Liver (tissue), 3 donors: ENCODE measurements at regions not wholly inside any gene's neighbourhood (a gene's known extent, or its start where the extent isn't known, plus 50 kb on each side); places are given as distances from the start of the nearest gene placed in this dataset.

Experiments
- EGR1 ChIP-seq, 2 donors: IDR thresholded peaks; 2 replicates each; pipeline ENCODE4 v1.6.1; 2016 to 2018; ENCODE audit warnings: antibody characterized with exemption in 2 of 2, low read depth in 2 of 2
- RAD21 ChIP-seq, 2 donors: IDR thresholded peaks; 2 replicates each; pipeline ENCODE4 v1.6.1; 2016; ENCODE audit warnings: antibody characterized with exemption in 2 of 2, mild to moderate bottlenecking in 2 of 2
- TAF1 ChIP-seq: conservative IDR thresholded peaks from 2 replicates; pipeline ENCODE4 v1.6.1; 2016; ENCODE audit warnings: antibody characterized with exemption, mild to moderate bottlenecking
- YY1 ChIP-seq: IDR thresholded peaks from 2 replicates; pipeline ENCODE4 v1.6.1; 2016; ENCODE audit warnings: antibody characterized with exemption, mild to moderate bottlenecking
- TF ChIP-seq, protein P1 (sequence below): fragments of 150-350 bp; IDR thresholded peaks from 2 replicates; pipeline ENCODE4 v1.5.1; 2017; ENCODE audit warnings: improper control_type of control experiment, low read depth, low read length; ENCODE audit not compliant: missing input control
- TF ChIP-seq, protein P2 (sequence below): IDR thresholded peaks from 2 replicates; pipeline ENCODE4 v1.6.1; 2016; ENCODE audit warnings: antibody characterized with exemption
- TF ChIP-seq, protein P3 (sequence below): IDR thresholded peaks from 2 replicates; pipeline ENCODE4 v1.6.1; 2016; ENCODE audit warnings: antibody characterized with exemption
- TF ChIP-seq, protein P4 (sequence below): IDR thresholded peaks from 2 replicates; pipeline ENCODE4 v1.6.1; 2016; ENCODE audit warnings: antibody characterized with exemption
- donor health status: healthy.
- donor health status: healthy.

DNA sequence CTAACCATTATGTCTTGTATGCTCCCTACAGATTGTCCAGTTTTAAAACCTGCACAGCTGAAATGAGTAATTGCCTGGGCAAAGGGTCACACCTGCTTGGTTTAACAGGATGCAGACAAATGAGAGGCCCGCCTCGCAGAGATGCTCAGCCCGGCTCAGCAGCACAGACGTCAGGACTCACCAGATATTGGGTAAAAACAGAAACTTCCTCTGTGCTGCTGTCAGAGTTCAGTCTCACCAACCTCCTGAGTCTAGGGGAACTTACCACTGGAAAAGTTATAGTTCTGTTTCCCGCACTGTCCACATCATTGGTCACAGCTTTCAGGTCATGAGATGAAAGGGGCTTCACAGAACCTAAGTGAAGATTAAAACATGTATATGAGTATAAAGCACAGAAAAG, 152.5 kb downstream of the ESM1 start:
- TF ChIP-seq TAF1 (no peak), RAD21 (IDR thresholded peaks at IDR 0.05) (no peak), YY1 (no peak), EGR1 (IDR thresholded peaks at IDR 0.05; ENCODE audit: low read depth in 2 of 2) (no peak)
- TF ChIP-seq, protein P1, sequence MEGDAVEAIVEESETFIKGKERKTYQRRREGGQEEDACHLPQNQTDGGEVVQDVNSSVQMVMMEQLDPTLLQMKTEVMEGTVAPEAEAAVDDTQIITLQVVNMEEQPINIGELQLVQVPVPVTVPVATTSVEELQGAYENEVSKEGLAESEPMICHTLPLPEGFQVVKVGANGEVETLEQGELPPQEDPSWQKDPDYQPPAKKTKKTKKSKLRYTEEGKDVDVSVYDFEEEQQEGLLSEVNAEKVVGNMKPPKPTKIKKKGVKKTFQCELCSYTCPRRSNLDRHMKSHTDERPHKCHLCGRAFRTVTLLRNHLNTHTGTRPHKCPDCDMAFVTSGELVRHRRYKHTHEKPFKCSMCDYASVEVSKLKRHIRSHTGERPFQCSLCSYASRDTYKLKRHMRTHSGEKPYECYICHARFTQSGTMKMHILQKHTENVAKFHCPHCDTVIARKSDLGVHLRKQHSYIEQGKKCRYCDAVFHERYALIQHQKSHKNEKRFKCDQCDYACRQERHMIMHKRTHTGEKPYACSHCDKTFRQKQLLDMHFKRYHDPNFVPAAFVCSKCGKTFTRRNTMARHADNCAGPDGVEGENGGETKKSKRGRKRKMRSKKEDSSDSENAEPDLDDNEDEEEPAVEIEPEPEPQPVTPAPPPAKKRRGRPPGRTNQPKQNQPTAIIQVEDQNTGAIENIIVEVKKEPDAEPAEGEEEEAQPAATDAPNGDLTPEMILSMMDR = no peak
- TF ChIP-seq, protein P2, sequence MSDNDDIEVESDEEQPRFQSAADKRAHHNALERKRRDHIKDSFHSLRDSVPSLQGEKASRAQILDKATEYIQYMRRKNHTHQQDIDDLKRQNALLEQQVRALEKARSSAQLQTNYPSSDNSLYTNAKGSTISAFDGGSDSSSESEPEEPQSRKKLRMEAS = no peak
- TF ChIP-seq, protein P3, sequence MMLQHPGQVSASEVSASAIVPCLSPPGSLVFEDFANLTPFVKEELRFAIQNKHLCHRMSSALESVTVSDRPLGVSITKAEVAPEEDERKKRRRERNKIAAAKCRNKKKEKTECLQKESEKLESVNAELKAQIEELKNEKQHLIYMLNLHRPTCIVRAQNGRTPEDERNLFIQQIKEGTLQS = no peak
- TF ChIP-seq, protein P4, sequence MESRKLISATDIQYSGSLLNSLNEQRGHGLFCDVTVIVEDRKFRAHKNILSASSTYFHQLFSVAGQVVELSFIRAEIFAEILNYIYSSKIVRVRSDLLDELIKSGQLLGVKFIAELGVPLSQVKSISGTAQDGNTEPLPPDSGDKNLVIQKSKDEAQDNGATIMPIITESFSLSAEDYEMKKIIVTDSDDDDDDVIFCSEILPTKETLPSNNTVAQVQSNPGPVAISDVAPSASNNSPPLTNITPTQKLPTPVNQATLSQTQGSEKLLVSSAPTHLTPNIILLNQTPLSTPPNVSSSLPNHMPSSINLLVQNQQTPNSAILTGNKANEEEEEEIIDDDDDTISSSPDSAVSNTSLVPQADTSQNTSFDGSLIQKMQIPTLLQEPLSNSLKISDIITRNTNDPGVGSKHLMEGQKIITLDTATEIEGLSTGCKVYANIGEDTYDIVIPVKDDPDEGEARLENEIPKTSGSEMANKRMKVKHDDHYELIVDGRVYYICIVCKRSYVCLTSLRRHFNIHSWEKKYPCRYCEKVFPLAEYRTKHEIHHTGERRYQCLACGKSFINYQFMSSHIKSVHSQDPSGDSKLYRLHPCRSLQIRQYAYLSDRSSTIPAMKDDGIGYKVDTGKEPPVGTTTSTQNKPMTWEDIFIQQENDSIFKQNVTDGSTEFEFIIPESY = no peak
